Vagina (tissue), 2 donors: ENCODE measurements at regions not wholly inside any gene's neighbourhood (a gene's known extent, or its start where the extent isn't known, plus 50 kb on each side); places are given as distances from the start of the nearest gene placed in this dataset.

Experiments
- POLR2A ChIP-seq, 2 donors: fragments of 450-650 bp; IDR thresholded peaks; one replicate each; pipeline ENCODE4 v1.6.1; 2017; ENCODE audit warnings: antibody characterized with exemption in 2 of 2, mild to moderate bottlenecking in 2 of 2, moderate library complexity in 2 of 2
- POLR2AphosphoS5 ChIP-seq, 2 donors: sonication (generic); formaldehyde crosslinking; IDR thresholded peaks; one replicate each; pipeline ENCODE4 v1.9.0; 2017; ENCODE audit warnings: antibody characterized with exemption in 2 of 2, mild to moderate bottlenecking in 2 of 2, low read depth in 1 of 2; ENCODE audit not compliant: insufficient read depth in 1 of 2
- TF ChIP-seq, protein P1 (sequence below), 3 experiments: fragments of 450-650 bp in 2 of 3; fragments of 200-600 bp in 1 of 3; sonication (generic) in 1 of 3; IDR thresholded peaks; one replicate each; pipeline ENCODE4 v1.5.1; 2017 to 2019; ENCODE audit warnings: antibody characterized with exemption in 3 of 3, mild to moderate bottlenecking in 2 of 3, moderate library complexity in 2 of 3

DNA sequence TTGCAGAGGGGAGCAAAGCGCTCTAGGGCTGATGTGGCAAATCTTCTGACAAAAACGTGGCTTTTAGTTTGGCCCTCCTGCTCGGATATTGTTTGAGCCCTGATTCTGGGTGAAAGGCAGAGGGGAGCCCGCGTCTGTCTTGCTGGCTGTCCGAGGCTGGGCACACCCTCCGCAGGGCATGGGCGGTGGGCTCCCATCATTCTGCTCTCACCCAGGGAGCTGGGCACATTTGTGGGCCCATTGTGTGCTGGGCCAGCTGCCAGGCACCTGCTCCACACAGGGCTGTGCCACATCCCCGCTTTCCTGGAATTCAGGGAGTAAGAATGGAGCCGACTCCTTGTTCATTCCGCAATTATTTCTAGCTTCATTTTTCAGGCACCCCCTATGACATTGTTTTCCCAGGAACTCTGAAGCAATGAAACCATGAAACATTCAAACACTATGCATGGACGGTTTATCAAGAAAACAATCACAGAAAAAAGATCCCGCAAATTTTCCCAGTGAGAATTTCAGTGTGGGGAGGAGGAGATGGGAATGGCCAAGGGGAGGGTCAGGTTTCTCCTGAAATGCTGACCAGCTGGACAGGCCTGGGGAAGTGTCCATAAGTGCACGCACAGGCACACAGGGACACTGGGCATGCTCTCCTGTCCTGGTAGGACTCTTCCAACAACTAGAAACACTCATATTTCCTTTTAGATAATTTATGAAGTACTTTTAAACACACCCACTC lies 341.1 kb downstream of the CXCL12 start:
- TF ChIP-seq POLR2A (IDR thresholded peaks at IDR 0.05) (no peak), POLR2AphosphoS5 (IDR thresholded peaks at IDR 0.05; ENCODE audit: insufficient read depth in 1 of 2, low read depth in 1 of 2) (no peak)
- TF ChIP-seq, protein P1, sequence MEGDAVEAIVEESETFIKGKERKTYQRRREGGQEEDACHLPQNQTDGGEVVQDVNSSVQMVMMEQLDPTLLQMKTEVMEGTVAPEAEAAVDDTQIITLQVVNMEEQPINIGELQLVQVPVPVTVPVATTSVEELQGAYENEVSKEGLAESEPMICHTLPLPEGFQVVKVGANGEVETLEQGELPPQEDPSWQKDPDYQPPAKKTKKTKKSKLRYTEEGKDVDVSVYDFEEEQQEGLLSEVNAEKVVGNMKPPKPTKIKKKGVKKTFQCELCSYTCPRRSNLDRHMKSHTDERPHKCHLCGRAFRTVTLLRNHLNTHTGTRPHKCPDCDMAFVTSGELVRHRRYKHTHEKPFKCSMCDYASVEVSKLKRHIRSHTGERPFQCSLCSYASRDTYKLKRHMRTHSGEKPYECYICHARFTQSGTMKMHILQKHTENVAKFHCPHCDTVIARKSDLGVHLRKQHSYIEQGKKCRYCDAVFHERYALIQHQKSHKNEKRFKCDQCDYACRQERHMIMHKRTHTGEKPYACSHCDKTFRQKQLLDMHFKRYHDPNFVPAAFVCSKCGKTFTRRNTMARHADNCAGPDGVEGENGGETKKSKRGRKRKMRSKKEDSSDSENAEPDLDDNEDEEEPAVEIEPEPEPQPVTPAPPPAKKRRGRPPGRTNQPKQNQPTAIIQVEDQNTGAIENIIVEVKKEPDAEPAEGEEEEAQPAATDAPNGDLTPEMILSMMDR (IDR thresholded peaks at IDR 0.05), result no peak
